ENCODE measurements at regions not wholly inside any gene's neighbourhood (a gene's known extent, or its start where the extent isn't known, plus 50 kb on each side); places are given as distances from the start of the nearest gene placed in this dataset.
"Not testable (repeated sequence)": the region's sequence is repeated elsewhere in the genome, so short reads cannot be mapped to it uniquely, and the experiment has no call there.

DNA sequence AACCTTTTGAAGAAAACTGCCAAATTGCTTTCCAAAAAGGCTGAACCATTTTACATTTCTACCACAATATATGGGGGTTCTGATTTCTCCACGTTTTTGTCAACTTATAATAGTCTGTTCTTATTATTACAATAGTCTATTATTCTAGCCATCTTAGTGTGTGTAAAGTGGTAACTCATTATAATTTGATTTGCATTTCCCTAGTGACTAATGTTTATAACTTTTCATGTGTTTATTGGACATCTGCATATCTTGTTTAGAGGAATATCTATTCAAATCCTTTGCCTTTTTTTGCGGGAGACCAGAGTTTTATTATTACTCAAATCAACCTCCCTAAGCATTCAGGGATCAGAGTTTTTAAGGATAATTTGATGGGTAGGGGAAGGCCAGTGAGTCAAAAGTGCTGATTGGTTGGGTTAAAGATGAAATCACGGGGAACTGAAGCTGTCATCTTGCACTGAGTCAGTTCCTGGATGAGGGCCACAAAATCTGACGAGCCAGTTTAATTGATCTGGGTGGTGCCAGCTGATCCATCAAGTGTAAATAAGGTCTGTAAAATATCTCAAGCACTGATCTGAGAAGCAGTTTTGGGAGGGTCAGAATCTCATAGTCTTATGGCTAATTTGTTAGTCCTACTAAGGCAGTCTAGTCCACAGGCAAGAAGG is 303.4 kb upstream of the NCKAP5 start:
- Mint-ChIP-seq H3K9me3 (no peaks in the 10 kb centered on the region), H3K27ac (no peak overlapping the region), H3K4me1 (ENCODE audit: low read depth in 2 of 2) (no peaks in the 10 kb centered on the region), H3K4me3 (no peak overlapping the region), H3K27me3 (peaks cover 23 to 28% of the 10 kb centered on the region in 2 donors), H3K36me3 (no peaks in the 10 kb centered on the region)
- DNase-seq (ENCODE audit: low spot score), result no peak
- ATAC-seq, result no peak

DNA sequence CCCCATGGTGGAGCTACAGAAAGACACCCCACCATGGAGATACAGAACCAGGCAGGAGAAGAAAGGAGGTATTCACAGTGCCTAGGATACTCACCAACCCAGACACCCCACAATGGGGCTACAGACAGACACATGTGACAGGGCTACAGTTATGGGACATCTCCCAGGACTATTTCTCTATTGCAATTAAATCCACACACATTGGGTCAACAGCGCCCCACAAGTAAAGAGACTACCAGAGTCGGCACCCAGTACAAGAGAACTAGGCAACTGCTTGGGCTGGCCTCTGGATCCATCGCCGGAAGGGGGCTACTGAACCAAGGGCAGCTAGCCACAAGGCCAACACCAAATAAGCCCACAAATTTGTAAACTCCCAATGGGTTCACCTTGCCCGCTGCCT is 310.1 kb upstream of the NCKAP5 start:
- ATAC-seq, result peak in 1 of 2 donors; percentile 48
- Mint-ChIP-seq H3K27me3 (peaks cover 31 to 36% of the 10 kb centered on the region in 2 donors), H3K9me3 (no peaks in the 10 kb centered on the region), H3K4me1 (ENCODE audit: low read depth in 2 of 2) (no peaks in the 10 kb centered on the region), H3K4me3 (no peak overlapping the region), H3K36me3 (no peaks in the 10 kb centered on the region), H3K27ac (no peak overlapping the region)
- no peak for DNase-seq (ENCODE audit: low spot score)

- Mint-ChIP-seq H3K4me3 (no peak overlapping the region), H3K9me3 (no peaks in the 10 kb centered on the region), H3K27ac (no peak overlapping the region), H3K36me3 (no peaks in the 10 kb centered on the region), H3K4me1 (ENCODE audit: low read depth in 2 of 2) (no peaks in the 10 kb centered on the region), H3K27me3 (peaks cover 29 to 37% of the 10 kb centered on the region in 2 donors)
- DNase-seq (ENCODE audit: low spot score), result no peak
- ATAC-seq, result no peak
Measured at GRCh38 chr2:133879703-133880102, 311.4 kb upstream of the NCKAP5 start.

GRCh38 chr2:133882159-133882558 is 313.9 kb upstream of the NCKAP5 start:
- H3K9me3 Mint-ChIP-seq; H3K36me3 Mint-ChIP-seq; H3K4me1 Mint-ChIP-seq (ENCODE audit: low read depth in 2 of 2); ATAC-seq; DNase-seq (ENCODE audit: low spot score); H3K4me3 Mint-ChIP-seq; H3K27ac Mint-ChIP-seq: not testable (repeated sequence)
- peaks cover 31 to 33% of the 10 kb centered on the region in 2 donors for H3K27me3 Mint-ChIP-seq

- no peaks in the 10 kb centered on the region for H3K36me3 Mint-ChIP-seq
- no peaks in the 10 kb centered on the region for H3K9me3 Mint-ChIP-seq
- H3K27me3 Mint-ChIP-seq, result peaks cover 40 to 43% of the 10 kb centered on the region in 2 donors
- H3K4me1 Mint-ChIP-seq (ENCODE audit: low read depth in 2 of 2), result no peaks in the 10 kb centered on the region
- ATAC-seq (peak in 1 of 2 donors; percentile 16), DNase-seq (ENCODE audit: low spot score) (no peak)
- peak overlapping the region in 1 of 2 donors; percentile 36 for H3K27ac Mint-ChIP-seq
- no peak overlapping the region for H3K4me3 Mint-ChIP-seq
Measured at GRCh38 chr2:133884739-133885381, 316.6 kb upstream of the NCKAP5 start.

- H3K9me3 Mint-ChIP-seq, result no peaks in the 10 kb centered on the region
- no peak overlapping the region for H3K4me3 Mint-ChIP-seq
- ATAC-seq, result no peak
- H3K4me1 Mint-ChIP-seq (ENCODE audit: low read depth in 2 of 2), result no peaks in the 10 kb centered on the region
- H3K27ac Mint-ChIP-seq, result no peak overlapping the region
- H3K36me3 Mint-ChIP-seq, result no peaks in the 10 kb centered on the region
- peaks cover 34 to 42% of the 10 kb centered on the region in 2 donors for H3K27me3 Mint-ChIP-seq
- DNase-seq (ENCODE audit: low spot score), result no peak
Measured at GRCh38 chr2:133885847-133886246, 317.6 kb upstream of the NCKAP5 start.

GRCh38 chr2:133886735-133887675 is 318.7 kb upstream of the NCKAP5 start:
- Mint-ChIP-seq H3K4me1 (ENCODE audit: low read depth in 2 of 2) (no peaks in the 10 kb centered on the region), H3K36me3 (no peaks in the 10 kb centered on the region), H3K27ac (no peak overlapping the region), H3K9me3 (no peaks in the 10 kb centered on the region), H3K27me3 (peaks cover 26 to 31% of the 10 kb centered on the region in 2 donors), H3K4me3 (no peak overlapping the region)
- DNase-seq (ENCODE audit: low spot score) (no peak), ATAC-seq (peak in 1 of 2 donors; percentile 29)

- no peaks in the 10 kb centered on the region for H3K36me3 Mint-ChIP-seq
Measured at GRCh38 chr2:133887676-133888040, 319.4 kb upstream of the NCKAP5 start.

GRCh38 chr2:133888107-133888506 is 319.8 kb upstream of the NCKAP5 start:
- no peak for DNase-seq (ENCODE audit: low spot score)
- Mint-ChIP-seq H3K27me3 (peaks cover 19 to 25% of the 10 kb centered on the region in 2 donors), H3K27ac (no peak overlapping the region), H3K9me3 (no peaks in the 10 kb centered on the region), H3K4me3 (no peak overlapping the region), H3K36me3 (no peaks in the 10 kb centered on the region), H3K4me1 (ENCODE audit: low read depth in 2 of 2) (no peaks in the 10 kb centered on the region)
- ATAC-seq, result no peak

More at GRCh38 chr2:133887676-133888040, 319.4 kb upstream of the NCKAP5 start:
- no peak for ATAC-seq
- Mint-ChIP-seq H3K9me3 (no peaks in the 10 kb centered on the region), H3K4me3 (no peak overlapping the region), H3K27ac (no peak overlapping the region), H3K4me1 (ENCODE audit: low read depth in 2 of 2) (no peaks in the 10 kb centered on the region), H3K27me3 (peaks cover 19 to 25% of the 10 kb centered on the region in 2 donors)
- no peak for DNase-seq (ENCODE audit: low spot score)

DNA sequence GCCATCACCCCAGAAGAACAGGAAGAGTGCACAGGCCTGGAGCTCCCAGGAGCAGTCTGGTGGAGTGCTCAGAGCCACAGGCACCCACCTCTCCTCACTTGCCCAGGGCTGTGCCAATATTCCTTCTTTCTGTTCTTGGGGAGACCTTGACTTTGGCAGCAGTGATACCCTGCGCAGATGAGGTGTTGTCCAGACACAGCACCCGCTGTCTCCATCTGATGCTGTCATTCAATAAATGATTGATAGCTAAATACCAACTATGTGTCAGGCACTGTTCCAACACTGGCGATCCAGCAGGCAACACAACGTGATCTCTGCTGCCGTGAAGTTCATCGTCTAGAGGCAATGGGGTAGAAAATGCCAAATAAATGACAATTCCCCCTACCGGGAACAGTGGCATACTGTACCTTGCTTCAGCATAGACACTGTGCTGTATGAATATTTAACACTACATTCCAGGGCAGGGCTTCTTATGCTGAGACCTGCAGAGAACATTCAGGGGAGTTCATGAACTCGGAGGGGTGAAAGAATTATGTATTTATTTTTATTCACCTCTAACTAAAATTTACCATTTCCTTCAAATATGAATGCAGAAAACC is 320.5 kb upstream of the NCKAP5 start:
- no peak overlapping the region for H3K4me3 Mint-ChIP-seq
- no peaks in the 10 kb centered on the region for H3K9me3 Mint-ChIP-seq
- no peak overlapping the region for H3K27ac Mint-ChIP-seq
- ATAC-seq, result peak in 1 of 2 donors; percentile 21
- no peaks in the 10 kb centered on the region for H3K4me1 Mint-ChIP-seq (ENCODE audit: low read depth in 2 of 2)
- peaks cover 19 to 25% of the 10 kb centered on the region in 2 donors for H3K27me3 Mint-ChIP-seq
- no peaks in the 10 kb centered on the region for H3K36me3 Mint-ChIP-seq
- DNase-seq (ENCODE audit: low spot score), result no peak

DNA sequence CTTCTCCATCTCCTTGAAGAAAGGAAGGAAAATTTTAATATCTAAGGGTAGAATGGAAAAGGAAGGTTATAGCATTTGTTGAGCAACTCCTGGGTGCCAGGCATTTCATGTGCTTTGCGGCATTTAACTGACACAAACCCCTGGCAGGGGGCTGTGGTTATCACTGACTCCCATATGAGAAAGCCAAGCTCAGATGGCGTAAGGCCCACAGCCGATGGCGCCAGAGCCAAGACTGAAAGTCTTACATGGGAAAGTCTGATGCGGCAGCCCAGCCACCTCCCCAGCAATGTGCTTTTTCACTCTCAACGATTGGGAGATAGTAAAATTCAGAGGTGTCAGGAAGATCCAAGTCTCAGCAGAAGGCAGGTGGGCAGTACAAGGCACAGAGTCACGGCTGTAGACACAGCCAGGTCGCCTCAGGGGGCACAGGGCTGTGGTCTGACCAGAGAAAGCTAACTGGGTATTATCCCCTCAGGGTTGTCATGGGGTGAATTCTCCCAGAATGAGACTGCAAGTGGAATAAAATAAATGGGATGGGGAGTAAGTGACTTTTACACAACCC is 324.2 kb upstream of the NCKAP5 start:
- Mint-ChIP-seq H3K27ac (no peak overlapping the region), H3K27me3 (peaks cover 7 to 32% of the 10 kb centered on the region in 2 donors), H3K4me3 (no peak overlapping the region), H3K36me3 (no peaks in the 10 kb centered on the region), H3K4me1 (ENCODE audit: low read depth in 2 of 2) (no peaks in the 10 kb centered on the region), H3K9me3 (peaks cover 4% of the 10 kb centered on the region)
- no peak for ATAC-seq
- no peak for DNase-seq (ENCODE audit: low spot score)

DNA sequence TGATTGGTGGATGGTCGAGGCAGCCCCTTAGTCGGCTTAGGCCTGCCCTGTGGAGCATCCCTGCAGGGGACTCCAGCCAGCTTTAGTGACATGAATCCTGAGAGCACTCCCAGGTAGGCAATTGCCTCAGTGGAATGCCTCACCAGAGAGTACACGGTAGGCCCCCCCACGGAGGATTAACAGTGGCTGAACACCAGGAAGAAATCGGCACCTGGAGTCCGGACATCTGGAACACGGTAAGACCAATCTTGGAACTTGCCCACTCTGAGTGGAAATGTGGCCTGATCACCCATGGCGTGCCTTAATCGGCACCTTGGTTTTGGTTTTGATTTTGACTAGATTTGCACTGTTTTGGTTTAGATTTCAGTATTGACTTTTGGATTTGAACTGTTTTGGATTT is 326.2 kb upstream of the NCKAP5 start:
- Mint-ChIP-seq H3K4me3 (no peak overlapping the region), H3K4me1 (ENCODE audit: low read depth in 2 of 2) (no peaks in the 10 kb centered on the region), H3K27me3 (peaks cover 2 to 24% of the 10 kb centered on the region in 2 donors), H3K9me3 (peaks cover 4% of the 10 kb centered on the region), H3K36me3 (no peaks in the 10 kb centered on the region), H3K27ac (no peak overlapping the region)
- ATAC-seq (no peak), DNase-seq (ENCODE audit: low spot score) (no peak)

DNA sequence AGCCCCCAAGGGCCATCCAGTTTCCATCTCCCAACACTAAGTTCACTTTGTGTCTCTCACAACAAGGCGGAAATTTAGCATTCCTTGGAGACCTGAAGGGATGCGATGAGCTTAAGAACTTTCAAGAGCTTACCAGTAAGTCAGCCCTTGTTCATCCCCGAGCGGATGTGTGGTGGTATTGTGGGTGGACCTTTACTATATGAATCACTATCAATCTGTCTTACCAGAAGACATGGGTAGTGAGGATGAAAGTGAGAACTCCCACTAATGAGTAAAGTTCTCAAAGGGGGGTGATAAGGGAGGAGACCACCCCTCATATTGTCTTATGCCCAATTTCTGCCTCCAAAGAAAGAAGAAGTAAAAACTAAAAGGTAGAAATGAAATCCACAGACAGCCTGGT is 329.6 kb upstream of the NCKAP5 start:
- ATAC-seq; H3K4me1 Mint-ChIP-seq (ENCODE audit: low read depth in 2 of 2); H3K4me3 Mint-ChIP-seq; H3K36me3 Mint-ChIP-seq; H3K27ac Mint-ChIP-seq; DNase-seq (ENCODE audit: low spot score); H3K9me3 Mint-ChIP-seq: not testable (repeated sequence)
- peaks cover 8 to 24% of the 10 kb centered on the region in 2 donors for H3K27me3 Mint-ChIP-seq
